ENCODE measurements at regions not wholly inside any gene's neighbourhood (a gene's known extent, or its start where the extent isn't known, plus 50 kb on each side); places are given as distances from the start of the nearest gene placed in this dataset.
"Not testable (repeated sequence)": the region's sequence is repeated elsewhere in the genome, so short reads cannot be mapped to it uniquely, and the experiment has no call there.

GRCh38 chrX:26851981-26852380 lies 611.2 kb downstream of the PPP4R3C start:
- DNase-seq = no peak

GRCh38 chrX:26848511-26848910 lies 614.6 kb downstream of the PPP4R3C start:
- DNase-seq = no peak

GRCh38 chrX:26845056-26845455 lies 618.1 kb downstream of the PPP4R3C start:
- DNase-seq = no peak

- DNase-seq = no peak
Measured at GRCh38 chrX:26822448-26822847, 606.5 kb downstream of the MAGEB5 start.

- no peak for DNase-seq
Measured at GRCh38 chrX:26789751-26790150, 573.8 kb downstream of the MAGEB5 start.

- DNase-seq = no peak
Measured at GRCh38 chrX:26788402-26788998, 572.5 kb downstream of the MAGEB5 start.

GRCh38 chrX:26783512-26784225 lies 567.7 kb downstream of the MAGEB5 start:
- peak in 2 of 6 experiments; percentile 0 to 5 for DNase-seq

- no peak for DNase-seq
Measured at GRCh38 chrX:26778320-26778888, 562.4 kb downstream of the MAGEB5 start.

GRCh38 chrX:26762253-26762652 lies 546.3 kb downstream of the MAGEB5 start:
- no peak for DNase-seq

GRCh38 chrX:26755760-26756159 lies 539.8 kb downstream of the MAGEB5 start:
- DNase-seq = not testable (repeated sequence)

- no peak for DNase-seq
Measured at GRCh38 chrX:26747877-26748276, 531.9 kb downstream of the MAGEB5 start.

- DNase-seq = no peak
Measured at GRCh38 chrX:26722666-26723428, 506.9 kb downstream of the MAGEB5 start.

- DNase-seq = no peak
Measured at GRCh38 chrX:26672571-26672970, 456.6 kb downstream of the MAGEB5 start.

GRCh38 chrX:26670521-26670920 lies 454.6 kb downstream of the MAGEB5 start:
- no peak for DNase-seq

- DNase-seq = no peak
Measured at GRCh38 chrX:26664919-26665318, 448.9 kb downstream of the MAGEB5 start.

GRCh38 chrX:26653050-26653449 lies 437.1 kb downstream of the MAGEB5 start:
- DNase-seq = no peak

- no peak for DNase-seq
Measured at GRCh38 chrX:26651755-26652154, 435.8 kb downstream of the MAGEB5 start.

GRCh38 chrX:26649534-26649933 lies 433.6 kb downstream of the MAGEB5 start:
- peak in 2 of 6 experiments; percentile 4 to 11 for DNase-seq

GRCh38 chrX:26631385-26631784 lies 415.4 kb downstream of the MAGEB5 start:
- no peak for DNase-seq

GRCh38 chrX:26613956-26614355 lies 398.0 kb downstream of the MAGEB5 start:
- DNase-seq = no peak

GRCh38 chrX:26606971-26607370 lies 391.0 kb downstream of the MAGEB5 start:
- DNase-seq = no peak

GRCh38 chrX:26597981-26598380 lies 382.0 kb downstream of the MAGEB5 start:
- DNase-seq = no peak

- no peak for DNase-seq
Measured at GRCh38 chrX:26590849-26591248, 374.9 kb downstream of the MAGEB5 start.

- no peak for DNase-seq
Measured at GRCh38 chrX:26586570-26586969, 370.6 kb downstream of the MAGEB5 start.

Data from stimulated activated naive CD4-positive, alpha-beta T cell (primary cell).